ENCODE measurements at regions not wholly inside any gene's neighbourhood (a gene's known extent, or its start where the extent isn't known, plus 50 kb on each side); places are given as distances from the start of the nearest gene placed in this dataset.
A peak's percentile ranks its signal among the peaks of the same experiment; 100 is the strongest.

- H2BK12ac ChIP-seq (ENCODE audit: low read length) = peak overlapping the region; percentile 26
- no peak overlapping the region for H3K23ac ChIP-seq (ENCODE audit: low read length)
- peaks cover 1% of the 10 kb centered on the region for H3K79me2 ChIP-seq (ENCODE audit: control insufficient read depth, insufficient read depth, low read length, poor library complexity)
- no peak overlapping the region for H2BK120ac ChIP-seq (ENCODE audit: insufficient read depth, low read length, poor library complexity)
- DNase-seq = no peak
- no CpG with 5 or more reads among the region's 4 CpGs for WGBS (ENCODE audit: extremely low coverage, insufficient coverage, insufficient read length)
- no peak overlapping the region for H2BK5ac ChIP-seq (ENCODE audit: low read depth, low read length, poor library complexity)
- H4K91ac ChIP-seq (ENCODE audit: low read depth, low read length) = no peak overlapping the region
- no peaks in the 10 kb centered on the region for H3K36me3 ChIP-seq (ENCODE audit: control insufficient read depth in 1 of 2, insufficient read depth in 2 of 2, low read length in 2 of 2)
- no peak overlapping the region for H3K4me3 ChIP-seq (ENCODE audit: low read depth, low read length)
- no peak overlapping the region for H3K4ac ChIP-seq (ENCODE audit: low read depth, low read length)
- no peak overlapping the region for H3K14ac ChIP-seq (ENCODE audit: low read length)
- H4K12ac ChIP-seq (ENCODE audit: low read depth, low read length) = no peak overlapping the region
- no peaks in the 10 kb centered on the region for H3K9me3 ChIP-seq (ENCODE audit: insufficient read depth, low read depth, low read length)
- H3K18ac ChIP-seq (ENCODE audit: low read length) = no peak overlapping the region
- no peak overlapping the region for H3K9ac ChIP-seq (ENCODE audit: low read length)
- H3K4me2 ChIP-seq (ENCODE audit: low read length) = no peak overlapping the region
- no peak overlapping the region for H3K27ac ChIP-seq (ENCODE audit: low read depth, low read length)
- H4K8ac ChIP-seq (ENCODE audit: low read depth, low read length) = no peak overlapping the region
- H3K27me3 ChIP-seq (ENCODE audit: insufficient read depth, low read length) = no peaks in the 10 kb centered on the region
- peaks cover 12 to 28% of the 10 kb centered on the region in 2 experiments for H3K4me1 ChIP-seq (ENCODE audit: control insufficient read depth in 1 of 2, insufficient read depth in 2 of 2, low read length in 2 of 2)
- peaks cover 14% of the 10 kb centered on the region for H3K79me1 ChIP-seq (ENCODE audit: low read length)
- H2AK5ac ChIP-seq (ENCODE audit: low read length) = no peak overlapping the region
- H2AFZ ChIP-seq (ENCODE audit: insufficient read depth, low read length, poor library complexity) = no peak overlapping the region
Observed at GRCh38 chr1:157238585-157238984, 100.4 kb upstream of the ETV3 start.

- Histone ChIP-seq H3K27ac (ENCODE audit: low read depth, low read length) (no peak overlapping the region), H2AFZ (ENCODE audit: insufficient read depth, low read length, poor library complexity) (no peak overlapping the region), H3K14ac (ENCODE audit: low read length) (no peak overlapping the region), H3K18ac (ENCODE audit: low read length) (no peak overlapping the region), H2BK5ac (ENCODE audit: low read depth, low read length, poor library complexity) (no peak overlapping the region), H3K79me2 (ENCODE audit: control insufficient read depth, insufficient read depth, low read length, poor library complexity) (peaks cover 1% of the 10 kb centered on the region), H3K27me3 (ENCODE audit: insufficient read depth, low read length) (no peaks in the 10 kb centered on the region), H3K4me1 (ENCODE audit: control insufficient read depth in 1 of 2, insufficient read depth in 2 of 2, low read length in 2 of 2) (peaks cover 14 to 34% of the 10 kb centered on the region in 2 experiments), H3K23ac (ENCODE audit: low read length) (no peak overlapping the region), H4K91ac (ENCODE audit: low read depth, low read length) (no peak overlapping the region), H3K4me3 (ENCODE audit: low read depth, low read length) (no peak overlapping the region), H3K9ac (ENCODE audit: low read length) (no peak overlapping the region), H4K8ac (ENCODE audit: low read depth, low read length) (no peak overlapping the region), H4K12ac (ENCODE audit: low read depth, low read length) (no peak overlapping the region), H3K4me2 (ENCODE audit: low read length) (no peak overlapping the region), H2AK5ac (ENCODE audit: low read length) (no peak overlapping the region), H3K36me3 (ENCODE audit: control insufficient read depth in 1 of 2, insufficient read depth in 2 of 2, low read length in 2 of 2) (no peaks in the 10 kb centered on the region), H2BK12ac (ENCODE audit: low read length) (no peak overlapping the region), H2BK120ac (ENCODE audit: insufficient read depth, low read length, poor library complexity) (no peak overlapping the region), H3K79me1 (ENCODE audit: low read length) (peaks cover 14% of the 10 kb centered on the region), H3K9me3 (ENCODE audit: insufficient read depth, low read depth, low read length) (no peaks in the 10 kb centered on the region), H3K4ac (ENCODE audit: low read depth, low read length) (no peak overlapping the region)
- WGBS (ENCODE audit: extremely low coverage, insufficient coverage, insufficient read length) = no CpG with 5 or more reads among the region's 3 CpGs
- DNase-seq = no peak
Observed at GRCh38 chr1:157237981-157238380, 99.8 kb upstream of the ETV3 start.

DNA sequence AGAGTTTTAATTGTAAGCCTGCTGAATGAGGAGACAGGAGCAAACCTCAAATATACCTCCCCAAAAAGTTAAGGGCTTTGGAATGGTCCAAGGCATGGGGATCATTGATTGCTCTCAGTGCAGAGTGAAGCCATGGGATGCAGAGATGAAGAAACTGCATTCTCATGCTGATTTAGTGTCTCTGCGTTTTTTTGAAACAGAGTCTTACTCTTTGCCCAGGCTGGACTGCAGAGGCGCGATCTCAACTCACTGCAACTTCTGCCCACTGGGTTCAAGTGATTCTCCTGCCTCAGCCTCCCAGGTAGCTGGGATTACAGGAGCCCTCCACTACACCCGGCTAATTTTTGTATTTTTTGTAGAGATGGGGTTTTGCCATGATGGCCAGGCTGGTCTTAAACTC is 99.3 kb upstream of the ETV3 start:
- no peak overlapping the region for H3K18ac ChIP-seq (ENCODE audit: low read length)
- H2BK120ac ChIP-seq (ENCODE audit: insufficient read depth, low read length, poor library complexity) = peak overlapping the region; percentile 78
- H2AFZ ChIP-seq (ENCODE audit: insufficient read depth, low read length, poor library complexity) = no peak overlapping the region
- H3K36me3 ChIP-seq (ENCODE audit: control insufficient read depth in 1 of 2, insufficient read depth in 2 of 2, low read length in 2 of 2) = no peaks in the 10 kb centered on the region
- no peak overlapping the region for H3K4me3 ChIP-seq (ENCODE audit: low read depth, low read length)
- H2AK5ac ChIP-seq (ENCODE audit: low read length) = no peak overlapping the region
- H4K91ac ChIP-seq (ENCODE audit: low read depth, low read length) = peak overlapping the region; percentile 28
- H3K9ac ChIP-seq (ENCODE audit: low read length) = no peak overlapping the region
- no peaks in the 10 kb centered on the region for H3K27me3 ChIP-seq (ENCODE audit: insufficient read depth, low read length)
- H3K79me1 ChIP-seq (ENCODE audit: low read length) = peaks cover 17% of the 10 kb centered on the region
- H4K8ac ChIP-seq (ENCODE audit: low read depth, low read length) = no peak overlapping the region
- H2BK12ac ChIP-seq (ENCODE audit: low read length) = no peak overlapping the region
- H3K9me3 ChIP-seq (ENCODE audit: insufficient read depth, low read depth, low read length) = no peaks in the 10 kb centered on the region
- H3K4me1 ChIP-seq (ENCODE audit: control insufficient read depth in 1 of 2, insufficient read depth in 2 of 2, low read length in 2 of 2) = peaks cover 14 to 37% of the 10 kb centered on the region in 2 experiments
- no CpG with 5 or more reads among the region's 4 CpGs for WGBS (ENCODE audit: extremely low coverage, insufficient coverage, insufficient read length)
- H3K27ac ChIP-seq (ENCODE audit: low read depth, low read length) = no peak overlapping the region
- peaks cover 1% of the 10 kb centered on the region for H3K79me2 ChIP-seq (ENCODE audit: control insufficient read depth, insufficient read depth, low read length, poor library complexity)
- H3K14ac ChIP-seq (ENCODE audit: low read length) = no peak overlapping the region
- H3K4me2 ChIP-seq (ENCODE audit: low read length) = no peak overlapping the region
- no peak overlapping the region for H3K4ac ChIP-seq (ENCODE audit: low read depth, low read length)
- H2BK5ac ChIP-seq (ENCODE audit: low read depth, low read length, poor library complexity) = no peak overlapping the region
- no peak overlapping the region for H4K12ac ChIP-seq (ENCODE audit: low read depth, low read length)
- DNase-seq = no peak
- no peak overlapping the region for H3K23ac ChIP-seq (ENCODE audit: low read length)

GRCh38 chr1:157236072-157236471 is 97.9 kb upstream of the ETV3 start:
- H3K4me1 ChIP-seq (ENCODE audit: control insufficient read depth in 1 of 2, insufficient read depth in 2 of 2, low read length in 2 of 2) = peaks cover 14 to 36% of the 10 kb centered on the region in 2 experiments
- no peak overlapping the region for H2BK5ac ChIP-seq (ENCODE audit: low read depth, low read length, poor library complexity)
- no peak overlapping the region for H3K23ac ChIP-seq (ENCODE audit: low read length)
- H3K27me3 ChIP-seq (ENCODE audit: insufficient read depth, low read length) = no peaks in the 10 kb centered on the region
- peaks cover 17% of the 10 kb centered on the region for H3K79me1 ChIP-seq (ENCODE audit: low read length)
- no peaks in the 10 kb centered on the region for H3K9me3 ChIP-seq (ENCODE audit: insufficient read depth, low read depth, low read length)
- peak overlapping the region; percentile 71 for H4K91ac ChIP-seq (ENCODE audit: low read depth, low read length)
- no peak for DNase-seq
- H3K27ac ChIP-seq (ENCODE audit: low read depth, low read length) = no peak overlapping the region
- no peak overlapping the region for H2AFZ ChIP-seq (ENCODE audit: insufficient read depth, low read length, poor library complexity)
- H3K4ac ChIP-seq (ENCODE audit: low read depth, low read length) = no peak overlapping the region
- H3K79me2 ChIP-seq (ENCODE audit: control insufficient read depth, insufficient read depth, low read length, poor library complexity) = peaks cover 1% of the 10 kb centered on the region
- H4K12ac ChIP-seq (ENCODE audit: low read depth, low read length) = no peak overlapping the region
- H4K8ac ChIP-seq (ENCODE audit: low read depth, low read length) = peak overlapping the region; percentile 29
- peak overlapping the region; percentile 70 for H3K14ac ChIP-seq (ENCODE audit: low read length)
- no CpG with 5 or more reads among the region's 4 CpGs for WGBS (ENCODE audit: extremely low coverage, insufficient coverage, insufficient read length)
- no peak overlapping the region for H3K4me3 ChIP-seq (ENCODE audit: low read depth, low read length)
- H2AK5ac ChIP-seq (ENCODE audit: low read length) = no peak overlapping the region
- H3K4me2 ChIP-seq (ENCODE audit: low read length) = no peak overlapping the region
- H3K9ac ChIP-seq (ENCODE audit: low read length) = no peak overlapping the region
- H2BK120ac ChIP-seq (ENCODE audit: insufficient read depth, low read length, poor library complexity) = peak overlapping the region; percentile 72
- peak overlapping the region; percentile 98 for H2BK12ac ChIP-seq (ENCODE audit: low read length)
- H3K18ac ChIP-seq (ENCODE audit: low read length) = peak overlapping the region; percentile 61
- H3K36me3 ChIP-seq (ENCODE audit: control insufficient read depth in 1 of 2, insufficient read depth in 2 of 2, low read length in 2 of 2) = no peaks in the 10 kb centered on the region
